Ovary (tissue), 7 donors: ENCODE measurements at regions not wholly inside any gene's neighbourhood (a gene's known extent, or its start where the extent isn't known, plus 50 kb on each side); places are given as distances from the start of the nearest gene placed in this dataset.

Experiments used
- DNase-seq, 5 donors: peaks; one replicate each; pipeline ENCODE4 v3.0.0-alpha.2; 2019 to 2020
- H3K27ac ChIP-seq, 2 donors: fragments of 200-600 bp; one replicate each; pipeline versions ENCODE4 v1.5.1 to v1.8.0; 2019 to 2022
- H3K27me3 ChIP-seq: fragments of 200-600 bp; one replicate; pipeline ENCODE4 v1.8.0; 2022
- H3K36me3 ChIP-seq: fragments of 200-600 bp; sonication (generic); one replicate; pipeline ENCODE4 v1.5.1; 2019
- H3K4me1 ChIP-seq: one replicate; pipeline ENCODE4 v1.8.1; 2013; ENCODE audit warnings: mild to moderate bottlenecking, moderate library complexity; ENCODE audit not compliant: insufficient read depth
- H3K4me3 ChIP-seq: fragments of 200-600 bp; sonication (generic); one replicate; pipeline ENCODE4 v1.5.1; 2017
- H3K9me3 ChIP-seq, 2 donors: fragments of 200-600 bp in 1 of 2; sonication (generic) in 1 of 2; one replicate each; pipeline versions ENCODE4 v1.5.1 to v1.8.1; 2013 to 2019; ENCODE audit warnings: mild to moderate bottlenecking in 1 of 2, moderate library complexity in 1 of 2
- EP300 ChIP-seq: sonication (generic); formaldehyde crosslinking; IDR thresholded peaks from one replicate; pipeline ENCODE4 v1.6.1; 2017; ENCODE audit warnings: antibody characterized with exemption
- POLR2A ChIP-seq: fragments of 450-650 bp; IDR thresholded peaks from one replicate; pipeline ENCODE4 v1.6.1; 2017; ENCODE audit warnings: antibody characterized with exemption, mild to moderate bottlenecking, moderate library complexity
- WGBS, 3 donors: extraction: QIAGEN DNeasy Blood & Tissue Kit in 1 of 3; methylation state at CpG; one replicate each; pipeline versions ENCODE4 v1.1.5 to v1.1.7; 2013 to 2017; 5-methylcytosine and 5-hydroxymethylcytosine counted together
- intact Hi-C, 4 donors: fragments of 100-400 bp; cut with DNase I; formaldehyde crosslinking; loops; one replicate each; pipeline versions ENCODE4 v1.11.0 to v1.15.1; 2022 to 2023
- TF ChIP-seq, protein P1 (sequence below), 3 donors: fragments of 450-650 bp in 2 of 3; fragments of 200-600 bp in 1 of 3; IDR thresholded peaks; one replicate each; pipeline versions ENCODE4 v1.5.1 to v1.8.0; 2016 to 2022; ENCODE audit warnings: antibody characterized with exemption in 3 of 3, mild to moderate bottlenecking in 1 of 3
- donor health status: DM: no; HTN: no; CAD: no; lungs with moderate emphysema.
- donor health status: DM: no; HTN: no; CAD: no.
- donor health status: Bipolar disorder and iron deficiency.
- donor health status: DM: no; HTN: no; CAD: no.
- donor health status: DM: yes; HTN: yes; CAD: no.

DNA sequence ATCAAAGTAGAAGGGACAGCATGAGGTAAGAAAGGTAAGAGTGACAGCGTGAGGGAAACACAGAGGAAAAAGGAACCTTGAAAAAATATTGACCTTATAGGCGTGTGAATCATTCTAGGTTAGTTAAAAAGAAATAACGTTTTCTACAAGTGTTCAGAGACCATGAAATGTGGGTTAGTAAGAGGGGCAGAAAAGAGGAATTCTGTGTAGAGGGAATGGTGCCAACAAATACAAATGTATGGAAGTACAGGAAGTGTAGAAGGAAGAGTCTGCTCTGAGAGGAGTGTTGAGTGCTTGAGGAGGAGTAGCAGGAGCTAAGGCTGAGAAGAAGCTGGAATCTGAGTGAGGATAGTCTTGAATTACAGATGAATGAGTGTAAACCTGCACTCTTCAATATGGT is 418.6 kb upstream of the RIOK2 start:
- Histone ChIP-seq H3K27me3 (no peaks in the 10 kb centered on the region), H3K4me3 (no peak overlapping the region), H3K36me3 (no peaks in the 10 kb centered on the region), H3K9me3 (no peaks in the 10 kb centered on the region), H3K4me1 (no peaks in the 10 kb centered on the region), H3K27ac (no peak overlapping the region)
- 77 to 81% (median 77%) methylated on average over 3 of the region's 3 CpGs for WGBS, 3 donors
- intact Hi-C loops: no loop called here
- DNase-seq: no peak
- TF ChIP-seq EP300: no peak
- TF ChIP-seq, protein P1, sequence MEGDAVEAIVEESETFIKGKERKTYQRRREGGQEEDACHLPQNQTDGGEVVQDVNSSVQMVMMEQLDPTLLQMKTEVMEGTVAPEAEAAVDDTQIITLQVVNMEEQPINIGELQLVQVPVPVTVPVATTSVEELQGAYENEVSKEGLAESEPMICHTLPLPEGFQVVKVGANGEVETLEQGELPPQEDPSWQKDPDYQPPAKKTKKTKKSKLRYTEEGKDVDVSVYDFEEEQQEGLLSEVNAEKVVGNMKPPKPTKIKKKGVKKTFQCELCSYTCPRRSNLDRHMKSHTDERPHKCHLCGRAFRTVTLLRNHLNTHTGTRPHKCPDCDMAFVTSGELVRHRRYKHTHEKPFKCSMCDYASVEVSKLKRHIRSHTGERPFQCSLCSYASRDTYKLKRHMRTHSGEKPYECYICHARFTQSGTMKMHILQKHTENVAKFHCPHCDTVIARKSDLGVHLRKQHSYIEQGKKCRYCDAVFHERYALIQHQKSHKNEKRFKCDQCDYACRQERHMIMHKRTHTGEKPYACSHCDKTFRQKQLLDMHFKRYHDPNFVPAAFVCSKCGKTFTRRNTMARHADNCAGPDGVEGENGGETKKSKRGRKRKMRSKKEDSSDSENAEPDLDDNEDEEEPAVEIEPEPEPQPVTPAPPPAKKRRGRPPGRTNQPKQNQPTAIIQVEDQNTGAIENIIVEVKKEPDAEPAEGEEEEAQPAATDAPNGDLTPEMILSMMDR (IDR thresholded peaks at IDR 0.05): no peak
- TF ChIP-seq POLR2A: no peak

DNA sequence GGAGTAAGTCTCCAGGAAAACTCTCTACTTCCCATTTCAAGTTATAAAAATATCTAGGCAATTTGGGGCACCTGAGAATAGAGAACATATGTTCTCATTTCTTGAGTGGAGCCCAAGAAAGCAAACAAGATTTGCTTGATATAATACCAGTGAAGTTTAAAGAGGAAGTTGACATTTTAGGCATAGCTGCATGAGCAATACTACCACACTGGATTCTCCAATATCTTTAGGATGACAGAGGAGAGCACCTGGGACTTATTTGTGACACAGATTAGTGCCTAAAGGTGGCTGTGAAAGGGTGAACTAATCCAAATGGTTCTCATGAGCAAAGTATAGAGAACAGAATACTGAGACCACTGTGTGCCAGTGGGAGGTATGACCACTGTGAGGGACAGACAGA is 423.5 kb upstream of the RIOK2 start:
- Histone ChIP-seq H3K4me1 (no peaks in the 10 kb centered on the region), H3K9me3 (no peaks in the 10 kb centered on the region), H3K4me3 (no peak overlapping the region), H3K36me3 (no peaks in the 10 kb centered on the region), H3K27ac (no peak overlapping the region), H3K27me3 (no peaks in the 10 kb centered on the region)
- no peak for TF ChIP-seq EP300
- TF ChIP-seq, protein P1 (IDR thresholded peaks at IDR 0.05): no peak
- no peak for TF ChIP-seq POLR2A
- intact Hi-C loops: no loop called here
- no peak for DNase-seq

DNA sequence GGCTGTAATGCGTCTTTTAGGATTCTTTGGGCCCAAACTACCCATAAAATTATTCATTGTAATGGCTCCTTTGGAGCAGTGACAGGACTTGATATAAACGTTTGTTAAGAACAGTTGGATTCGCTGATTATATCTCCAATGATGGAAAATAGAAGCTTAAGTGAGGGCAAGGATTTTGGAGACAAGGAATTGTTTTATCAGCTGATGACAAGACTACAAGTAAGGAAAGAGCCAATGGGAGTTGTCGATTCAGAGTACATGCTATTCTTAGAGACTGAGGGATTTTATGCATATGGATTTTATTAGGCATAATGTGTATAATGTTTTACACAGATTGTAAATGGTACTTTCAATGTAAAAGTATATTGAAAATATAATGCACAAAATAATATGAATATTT is 425.5 kb upstream of the RIOK2 start:
- WGBS, 3 donors: 80 to 88% (median 83%) methylated on average over 4 of the region's 4 CpGs
- no peaks in the 10 kb centered on the region for H3K9me3 ChIP-seq
- no peaks in the 10 kb centered on the region for H3K36me3 ChIP-seq
- intact Hi-C loops: no loop called here
- no peaks in the 10 kb centered on the region for H3K27me3 ChIP-seq
- no peak overlapping the region for H3K4me3 ChIP-seq
- H3K4me1 ChIP-seq: no peaks in the 10 kb centered on the region
- TF ChIP-seq POLR2A (no peak), EP300 (no peak)
- TF ChIP-seq, protein P1 (IDR thresholded peaks at IDR 0.05): no peak
- no peak overlapping the region for H3K27ac ChIP-seq
- no peak for DNase-seq

DNA sequence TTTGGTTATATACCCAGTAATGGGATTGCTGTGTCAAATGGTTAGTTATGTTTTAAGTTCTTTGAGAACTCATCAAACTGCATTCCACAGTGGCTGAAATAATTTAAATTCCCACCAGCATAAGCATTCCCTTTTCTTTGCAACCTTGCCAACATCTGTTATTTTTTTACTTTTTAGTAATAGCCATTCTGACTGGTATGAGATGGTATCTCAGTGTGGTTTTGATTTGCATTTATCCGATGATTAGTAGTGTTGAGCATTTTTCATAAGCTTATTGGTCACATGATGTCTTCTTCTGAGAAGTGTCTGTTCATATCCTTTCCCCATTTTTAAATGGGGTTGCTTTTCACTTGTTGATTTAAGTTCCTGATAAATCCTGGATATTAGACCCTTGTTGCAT is 435.7 kb upstream of the RIOK2 start:
- intact Hi-C loops: no loop called here
- no peaks in the 10 kb centered on the region for H3K9me3 ChIP-seq
- no peak overlapping the region for H3K4me3 ChIP-seq
- no peaks in the 10 kb centered on the region for H3K27me3 ChIP-seq
- no peaks in the 10 kb centered on the region for H3K4me1 ChIP-seq
- DNase-seq: no peak
- no peak overlapping the region for H3K27ac ChIP-seq
- no peak for TF ChIP-seq EP300
- no peak for TF ChIP-seq POLR2A
- TF ChIP-seq, protein P1 (IDR thresholded peaks at IDR 0.05): no peak
- 85 to 95% (median 90%) methylated on average over 1 of the region's 1 CpG for WGBS, 3 donors
- H3K36me3 ChIP-seq: no peaks in the 10 kb centered on the region

DNA sequence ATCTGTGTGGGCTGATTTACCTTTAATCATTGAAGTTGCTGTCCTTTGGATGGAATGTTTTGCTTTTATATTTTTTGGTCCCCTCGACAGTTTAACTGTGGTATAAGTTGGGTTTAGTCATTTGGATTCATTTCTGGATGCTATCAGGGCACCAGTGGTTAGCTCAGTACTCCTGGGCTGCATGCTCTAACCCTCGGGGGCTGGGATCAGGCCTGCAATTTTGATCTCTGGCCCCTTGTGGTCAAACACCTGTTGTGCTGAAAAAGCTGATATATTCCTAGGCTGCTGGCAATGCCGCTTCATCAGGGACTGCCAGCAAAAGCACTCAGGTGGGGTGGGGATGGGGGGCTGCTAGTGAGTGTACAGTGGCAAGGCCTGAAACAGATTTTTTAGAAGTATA is 440.4 kb upstream of the RIOK2 start:
- no peaks in the 10 kb centered on the region for H3K9me3 ChIP-seq
- no peaks in the 10 kb centered on the region for H3K36me3 ChIP-seq
- DNase-seq: no peak
- H3K27ac ChIP-seq: no peak overlapping the region
- TF ChIP-seq EP300 (no peak), POLR2A (no peak)
- TF ChIP-seq, protein P1 (IDR thresholded peaks at IDR 0.05): no peak
- no peaks in the 10 kb centered on the region for H3K4me1 ChIP-seq
- no peaks in the 10 kb centered on the region for H3K27me3 ChIP-seq
- intact Hi-C loops: no loop called here
- no peak overlapping the region for H3K4me3 ChIP-seq
- 78 to 92% (median 81%) methylated on average over 3 of the region's 3 CpGs for WGBS, 3 donors
